H1 (cell line): ENCODE measurements at regions not wholly inside any gene's neighbourhood (a gene's known extent, or its start where the extent isn't known, plus 50 kb on each side); places are given as distances from the start of the nearest gene placed in this dataset.

Source experiments
- CTCF ChIA-PET: fragments of 300-600 bp; sonication (Branson Sonifier 250); formaldehyde crosslinking; loops from one replicate; lab custom pipeline; 2021; ENCODE audit not compliant: partially characterized antibody; lab: Charles Lee
- POLR2A ChIA-PET: fragments of 300-600 bp; sonication (Branson Sonifier 250); formaldehyde crosslinking; loops from one replicate; lab custom pipeline; 2021; ENCODE audit warnings: inconsistent platforms; ENCODE audit not compliant: partially characterized antibody; lab: Charles Lee
- DNase-seq, 2 experiments: peaks; one replicate each; pipeline versions ENCODE4 v3.0.0 to v3.0.0-alpha.2; 2010 to 2022; ENCODE audit warnings: low spot score in 2 of 2, low read depth in 1 of 2, mixed read lengths in 1 of 2
- FAIRE-seq: peaks from 2 replicates; lab custom pipeline; 2011; peaks lifted over from hg19 to GRCh38; lab: Jason Lieb, UNC
- H2AFZ ChIP-seq: 2 replicates; pipeline ENCODE4 v1.8.1; 2012; ENCODE audit warnings: low read length, inconsistent platforms
- H2AK5ac ChIP-seq: 2 replicates; pipeline ENCODE4 v1.6.1; 2013; ENCODE audit warnings: low read depth, low read length
- H2BK120ac ChIP-seq: replicated peaks from 2 replicates; pipeline ENCODE3; 2013; ENCODE audit warnings: low read depth, low read length, inconsistent platforms
- H2BK12ac ChIP-seq: 2 replicates; pipeline ENCODE4 v1.6.1; 2013; ENCODE audit warnings: low read depth, low read length
- H2BK15ac ChIP-seq: 2 replicates; pipeline ENCODE4 v1.6.1; 2013; ENCODE audit warnings: low read length
- H2BK20ac ChIP-seq: 2 replicates; pipeline ENCODE4 v1.6.1; 2013; ENCODE audit warnings: low read length
- H2BK5ac ChIP-seq: 2 replicates; pipeline ENCODE4 v1.6.1; 2013; ENCODE audit warnings: low read depth, low read length
- H3K14ac ChIP-seq: 2 replicates; pipeline ENCODE4 v1.6.1; 2013; ENCODE audit warnings: inconsistent platforms; ENCODE audit not compliant: insufficient read length
- H3K18ac ChIP-seq: 2 replicates; pipeline ENCODE4 v1.6.1; 2013; ENCODE audit warnings: low read length; ENCODE audit errors: extremely low read depth
- H3K23ac ChIP-seq: 2 replicates; pipeline ENCODE4 v1.6.1; 2013; ENCODE audit warnings: inconsistent platforms; ENCODE audit not compliant: insufficient read length
- H3K23me2 ChIP-seq: 2 replicates; pipeline ENCODE4 v1.6.1; 2013; ENCODE audit warnings: low read depth, low read length
- H3K27ac ChIP-seq: 2 replicates; pipeline ENCODE4 v1.6.1; 2011; ENCODE audit warnings: low read depth, low read length, inconsistent platforms
- H3K27me3 ChIP-seq, 4 experiments: replicated peaks in 1 of 4; 1 replicate in 1 of 4; 2 replicates in 3 of 4; pipeline versions ENCODE4 v1.6.1 to v1.8.1; 2011 to 2013; ENCODE audit warnings: low read length in 3 of 4, mild to moderate bottlenecking in 3 of 4, inconsistent platforms in 2 of 4, mixed read lengths in 2 of 4, moderate library complexity in 1 of 4; ENCODE audit not compliant: control insufficient read depth in 3 of 4, insufficient read depth in 3 of 4; ENCODE audit errors: extremely low read depth in 1 of 4
- H3K36me3 ChIP-seq, 4 experiments: 2 replicates each; pipeline versions ENCODE4 v1.6.1 to v1.8.1; 2011 to 2013; ENCODE audit warnings: mild to moderate bottlenecking in 4 of 4, low read length in 3 of 4, moderate library complexity in 2 of 4, control low read depth in 1 of 4, inconsistent platforms in 1 of 4; ENCODE audit not compliant: insufficient read depth in 4 of 4, control insufficient read depth in 2 of 4
- H3K4ac ChIP-seq: replicated peaks from 2 replicates; pipeline ENCODE3; 2013; ENCODE audit warnings: low read length, low read depth, mixed read lengths, inconsistent platforms; ENCODE audit not compliant: insufficient read length
- H3K4me1 ChIP-seq, 4 experiments: replicated peaks in 1 of 4; 1 replicate in 1 of 4; 2 replicates in 3 of 4; pipeline versions ENCODE4 v1.6.1 to v1.8.1; 2011 to 2013; ENCODE audit warnings: low read length in 3 of 4, inconsistent platforms in 2 of 4, mixed read lengths in 1 of 4; ENCODE audit not compliant: insufficient read depth in 4 of 4, control insufficient read depth in 3 of 4
- H3K4me2 ChIP-seq, 2 experiments: 2 replicates each; pipeline versions ENCODE4 v1.6.1 to v1.8.1; 2011 to 2013; ENCODE audit warnings: low read depth in 2 of 2, low read length in 2 of 2, control low read depth in 1 of 2, inconsistent platforms in 1 of 2, mild to moderate bottlenecking in 1 of 2; ENCODE audit not compliant: insufficient read depth in 1 of 2
- H3K4me3 ChIP-seq, 4 experiments: fragments of 200-600, 300-600 bp in 1 of 4; sonication (generic), shearing (Covaris generic), sonication (Bioruptor Twin) in 1 of 4; 2 replicates each; pipeline versions ENCODE4 v1.5.1 to v1.8.1; 2011 to 2016; ENCODE audit warnings: low read length in 4 of 4, low read depth in 3 of 4, control low read depth in 2 of 4, inconsistent platforms in 2 of 4, mild to moderate bottlenecking in 2 of 4, mixed read lengths in 1 of 4, moderate library complexity in 1 of 4; ENCODE audit not compliant: insufficient read depth in 2 of 4; ENCODE audit errors: extremely low read depth in 1 of 4
- H3K56ac ChIP-seq: replicated peaks from 2 replicates; pipeline ENCODE3; 2013; ENCODE audit warnings: low read depth, mild to moderate bottlenecking, mixed read lengths, low read length, inconsistent platforms; ENCODE audit not compliant: insufficient read length
- H3K79me1 ChIP-seq: 2 replicates; pipeline ENCODE4 v1.6.1; 2013; ENCODE audit warnings: low read depth, low read length, control low read depth
- H3K79me2 ChIP-seq, 2 experiments: 2 replicates each; pipeline versions ENCODE4 v1.6.1 to v1.8.1; 2012 to 2013; ENCODE audit warnings: low read length in 2 of 2, mild to moderate bottlenecking in 2 of 2, inconsistent platforms in 1 of 2; ENCODE audit not compliant: insufficient read depth in 2 of 2, control insufficient read depth in 1 of 2
- H3K9ac ChIP-seq, 4 experiments: replicated peaks in 1 of 4; 1 replicate in 1 of 4; 2 replicates in 3 of 4; pipeline versions ENCODE4 v1.6.1 to v1.8.1; 2011 to 2013; ENCODE audit warnings: low read depth in 3 of 4, low read length in 3 of 4, control low read depth in 2 of 4, mild to moderate bottlenecking in 2 of 4, moderate library complexity in 2 of 4, inconsistent platforms in 1 of 4; ENCODE audit errors: extremely low read depth in 1 of 4
- H3K9me3 ChIP-seq, 2 experiments: 2 replicates each; pipeline versions ENCODE4 v1.6.1 to v1.8.1; 2012 to 2013; ENCODE audit warnings: mild to moderate bottlenecking in 2 of 2, moderate library complexity in 2 of 2, control low read depth in 1 of 2, inconsistent platforms in 1 of 2, low read depth in 1 of 2, low read length in 1 of 2, mixed read lengths in 1 of 2; ENCODE audit not compliant: insufficient read depth in 2 of 2
- H4K20me1 ChIP-seq, 2 experiments: replicated peaks in 1 of 2; 2 replicates each; pipeline versions ENCODE3 to v1.8.1; 2011 to 2013; ENCODE audit warnings: inconsistent platforms in 2 of 2, low read length in 2 of 2, mild to moderate bottlenecking in 1 of 2; ENCODE audit not compliant: insufficient read depth in 2 of 2, control insufficient read depth in 1 of 2
- H4K5ac ChIP-seq: 2 replicates; pipeline ENCODE4 v1.6.1; 2013; ENCODE audit warnings: low read length, low read depth, mixed read lengths, inconsistent platforms; ENCODE audit not compliant: insufficient read length
- H4K8ac ChIP-seq: 2 replicates; pipeline ENCODE4 v1.8.0; 2013; ENCODE audit warnings: mild to moderate bottlenecking, moderate library complexity, low read length, inconsistent platforms; ENCODE audit not compliant: insufficient read depth; ENCODE audit errors: extremely low read depth
- H4K91ac ChIP-seq: replicated peaks from 2 replicates; pipeline ENCODE3; 2013; ENCODE audit warnings: low read length, mixed read lengths, inconsistent platforms; ENCODE audit not compliant: insufficient read length
- EGR1 ChIP-seq: IDR thresholded peaks from 2 replicates; pipeline ENCODE4 v1.6.1; 2011; ENCODE audit warnings: low read depth, low read length, borderline replicate concordance
- EZH2 ChIP-seq: fragments of 200-600 bp; sonication (generic); IDR thresholded peaks from 2 replicates; pipeline ENCODE4 v1.7.1; 2012; ENCODE audit warnings: low read depth, mild to moderate bottlenecking, moderate library complexity, low read length, inconsistent platforms; ENCODE audit not compliant: severe bottlenecking
- FOSL1 ChIP-seq: IDR thresholded peaks from 2 replicates; pipeline ENCODE4 v1.6.1; 2011; ENCODE audit warnings: mild to moderate bottlenecking, low read depth, low read length, moderate library complexity; ENCODE audit not compliant: insufficient read depth
- GABPA ChIP-seq: IDR thresholded peaks from 2 replicates; pipeline ENCODE4 v1.6.1; 2011; ENCODE audit warnings: mild to moderate bottlenecking, low read length, moderate library complexity, borderline replicate concordance; ENCODE audit not compliant: insufficient read depth
- JUN ChIP-seq: IDR thresholded peaks from 2 replicates; pipeline ENCODE4 v1.6.1; 2011; ENCODE audit warnings: low read depth, mild to moderate bottlenecking, improper control_type of control experiment, low read length
- KDM5A ChIP-seq: fragments of 200-600 bp; IDR thresholded peaks from 2 replicates; pipeline ENCODE4 v1.7.1; 2012; ENCODE audit warnings: mild to moderate bottlenecking, low read length, inconsistent platforms, mixed read lengths
- NRF1 ChIP-seq: IDR thresholded peaks from 2 replicates; pipeline ENCODE4 v1.6.1; 2011; ENCODE audit warnings: mild to moderate bottlenecking, low read depth, low read length, improper control_type of control experiment
- POU5F1 ChIP-seq: IDR thresholded peaks from 2 replicates; pipeline ENCODE4 v1.6.1; 2011; ENCODE audit warnings: low read depth, mild to moderate bottlenecking, low read length, moderate library complexity
- SAP30 ChIP-seq: fragments of 300-600 bp; sonication (generic); IDR thresholded peaks from 2 replicates; pipeline ENCODE4 v1.7.1; 2012; ENCODE audit warnings: low read length, moderate library complexity, mild to moderate bottlenecking, inconsistent platforms; ENCODE audit not compliant: insufficient read depth, insufficient replicate concordance
- SIN3A ChIP-seq, 2 experiments: IDR thresholded peaks in 1 of 2; conservative IDR thresholded peaks in 1 of 2; 2 replicates each; pipeline ENCODE4 v1.6.1; 2011 to 2012; ENCODE audit warnings: low read length in 2 of 2, improper control_type of control experiment in 1 of 2, low read depth in 1 of 2, mild to moderate bottlenecking in 1 of 2
- SIRT6 ChIP-seq: IDR thresholded peaks from one replicate; pipeline ENCODE4 v1.7.1; 2012; ENCODE audit warnings: low read length, inconsistent platforms
- SRF ChIP-seq: IDR thresholded peaks from 2 replicates; pipeline ENCODE4 v1.6.1; 2011; ENCODE audit warnings: mild to moderate bottlenecking, low read depth, low read length, moderate library complexity
- TBP ChIP-seq: IDR thresholded peaks from 2 replicates; pipeline ENCODE4 v1.6.1; 2011; ENCODE audit warnings: low read depth, low read length, improper control_type of control experiment
- ZNF274 ChIP-seq: IDR thresholded peaks from 2 replicates; pipeline ENCODE4 v1.7.0; 2012; ENCODE audit warnings: low read length, borderline replicate concordance; ENCODE audit errors: extremely low read depth
- WGBS, 2 experiments: shearing (Covaris generic) in 1 of 2; methylation state at CpG; one replicate each; pipeline versions ENCODE4 v1.1.6 to v1.1.7; 2013 to 2015; ENCODE audit warnings: low lambda C conversion rate in 2 of 2, mixed read lengths in 2 of 2, inconsistent platforms in 1 of 2, low coverage in 1 of 2, missing lambda C conversion rate in 1 of 2; ENCODE audit not compliant: insufficient replicate concordance in 2 of 2, insufficient coverage in 1 of 2, insufficient read length in 1 of 2; ENCODE audit errors: extremely low coverage in 1 of 2, missing lambda C conversion rate in 1 of 2; 5-methylcytosine and 5-hydroxymethylcytosine counted together

DNA sequence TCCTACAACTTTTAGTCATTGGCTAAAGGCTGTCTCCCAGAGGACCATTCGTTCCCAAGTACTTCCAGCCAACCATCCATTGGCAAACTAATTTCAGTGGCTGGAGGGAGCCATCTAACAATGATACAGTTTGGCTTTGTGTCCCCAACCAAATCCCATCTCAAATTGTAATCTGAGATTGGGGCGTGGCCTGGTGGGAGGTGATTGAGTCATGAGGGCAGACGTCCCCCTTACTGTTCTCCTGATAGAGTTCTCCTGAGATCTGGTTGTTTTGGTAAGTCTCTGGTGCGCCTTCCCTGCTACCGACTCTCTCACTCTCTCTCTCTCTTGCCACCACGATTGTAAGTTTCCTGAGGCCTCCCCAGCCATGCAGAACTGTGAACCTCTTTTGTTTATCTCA is 99.7 kb upstream of the FUT8 start:
- Histone ChIP-seq H3K9ac (no peak overlapping the region), H3K27ac (no peak overlapping the region), H3K4me3 (no peak overlapping the region), H3K4ac (no peak overlapping the region), H3K56ac (no peak overlapping the region), H2BK12ac (no peak overlapping the region), H3K79me2 (no peaks in the 10 kb centered on the region), H4K91ac (no peak overlapping the region), H2BK5ac (no peak overlapping the region), H3K27me3 (no peaks in the 10 kb centered on the region), H3K18ac (no peak overlapping the region; the same call in 1 of the 2 replicates), H3K14ac (no peak overlapping the region), H4K8ac (no peak overlapping the region), H3K4me2 (no peak overlapping the region), H3K36me3 (no peaks in the 10 kb centered on the region), H2BK120ac (no peak overlapping the region), H2BK20ac (no peak overlapping the region), H2AK5ac (no peak overlapping the region), H2BK15ac (no peak overlapping the region), H4K5ac (no peak overlapping the region), H3K9me3 (0 out of 4 replicates have a peak, but pooled peaks cover 0 to 3% of the 10 kb centered on the region in 2 experiments), H2AFZ (no peak overlapping the region), H3K79me1 (no peaks in the 10 kb centered on the region), H3K23ac (no peak overlapping the region), H3K23me2 (no peaks in the 10 kb centered on the region), H3K4me1 (no peaks in the 10 kb centered on the region), H4K20me1 (no peaks in the 10 kb centered on the region)
- FAIRE-seq (no peak), DNase-seq (no peak)
- ChIA-PET CTCF (no interaction called here), POLR2A (no interaction called here)
- 79% methylated on average over 6 of the region's 6 CpGs; no CpG with 5 or more reads in 1 of the 2 experiments for WGBS, 2 experiments
- no peak for TF ChIP-seq POU5F1
- no peak for TF ChIP-seq ZNF274
- TF ChIP-seq SIRT6: no peak
- TF ChIP-seq SAP30: no peak
- TF ChIP-seq GABPA: no peak
- TF ChIP-seq JUN: no peak
- TF ChIP-seq NRF1: no peak
- TF ChIP-seq SRF: no peak
- TF ChIP-seq FOSL1: no peak
- no peak for TF ChIP-seq TBP
- no peak for TF ChIP-seq KDM5A
- no peak for TF ChIP-seq EGR1
- no peak for TF ChIP-seq SIN3A (conservative IDR thresholded peaks at IDR 0.05 in 1 of 2, IDR thresholded peaks at IDR 0.05 in 1 of 2; ENCODE audit: low read depth in 1 of 2, low read length in 2 of 2)
- no peak for TF ChIP-seq EZH2
